ENCODE measurements at regions not wholly inside any gene's neighbourhood (a gene's known extent, or its start where the extent isn't known, plus 50 kb on each side); places are given as distances from the start of the nearest gene placed in this dataset.

GRCh38 chr6:98142839-98143238, 691.5 kb upstream of the POU3F2 start:
- intact Hi-C loops (cut with DNase I) = no loop called here
- no peak for ATAC-seq (ENCODE audit: low FRiP score)
- Histone ChIP-seq H3K36me3 (ENCODE audit: control insufficient read depth in 1 of 2, insufficient read depth in 2 of 2, low read length in 1 of 2) (no peaks in the 10 kb centered on the region), H3K27ac (ENCODE audit: low read depth in 1 of 2, low read length in 2 of 2) (no peak overlapping the region), H3K9me3 (ENCODE audit: control insufficient read depth, low read length) (peaks cover 2% of the 10 kb centered on the region), H3K4me3 (ENCODE audit: low read length in 2 of 2) (no peak overlapping the region), H3K27me3 (ENCODE audit: control insufficient read depth in 1 of 2, insufficient read depth in 2 of 2, low read length in 1 of 2) (no peaks in the 10 kb centered on the region), H3K4me1 (ENCODE audit: control insufficient read depth in 1 of 2, insufficient read depth in 2 of 2, low read length in 2 of 2) (no peaks in the 10 kb centered on the region)
- WGBS, 2 donors = 87% methylated on average over 6 of the region's 6 CpGs
- DNase-seq = no peak

GRCh38 chr6:98146656-98147055, 687.7 kb upstream of the POU3F2 start:
- no peaks in the 10 kb centered on the region for H3K36me3 ChIP-seq (ENCODE audit: control insufficient read depth in 1 of 2, insufficient read depth in 2 of 2, low read length in 1 of 2)
- peaks cover 2% of the 10 kb centered on the region for H3K9me3 ChIP-seq (ENCODE audit: control insufficient read depth, low read length)
- H3K4me3 ChIP-seq (ENCODE audit: low read length in 2 of 2) = no peak overlapping the region
- WGBS, 2 donors = 21 to 40% methylated on average over 1 of the region's 1 CpG
- H3K4me1 ChIP-seq (ENCODE audit: control insufficient read depth in 1 of 2, insufficient read depth in 2 of 2, low read length in 2 of 2) = no peaks in the 10 kb centered on the region
- no peaks in the 10 kb centered on the region for H3K27me3 ChIP-seq (ENCODE audit: control insufficient read depth in 1 of 2, insufficient read depth in 2 of 2, low read length in 1 of 2)
- no peak for ATAC-seq (ENCODE audit: low FRiP score)
- DNase-seq = no peak
- H3K27ac ChIP-seq (ENCODE audit: low read depth in 1 of 2, low read length in 2 of 2) = no peak overlapping the region
- intact Hi-C loops (cut with DNase I) = no loop called here

GRCh38 chr6:98156580-98156979, 677.8 kb upstream of the POU3F2 start:
- no peak overlapping the region for H3K4me3 ChIP-seq (ENCODE audit: low read length in 2 of 2)
- no peaks in the 10 kb centered on the region for H3K27me3 ChIP-seq (ENCODE audit: control insufficient read depth in 1 of 2, insufficient read depth in 2 of 2, low read length in 1 of 2)
- intact Hi-C loops (cut with DNase I) = no loop called here
- no peaks in the 10 kb centered on the region for H3K36me3 ChIP-seq (ENCODE audit: control insufficient read depth in 1 of 2, insufficient read depth in 2 of 2, low read length in 1 of 2)
- H3K9me3 ChIP-seq (ENCODE audit: control insufficient read depth, low read length) = no peaks in the 10 kb centered on the region
- no peak for ATAC-seq (ENCODE audit: low FRiP score)
- no peaks in the 10 kb centered on the region for H3K4me1 ChIP-seq (ENCODE audit: control insufficient read depth in 1 of 2, insufficient read depth in 2 of 2, low read length in 2 of 2)
- DNase-seq = no peak
- 77 to 80% methylated on average over 2 of the region's 2 CpGs for WGBS, 2 donors
- H3K27ac ChIP-seq (ENCODE audit: low read depth in 1 of 2, low read length in 2 of 2) = no peak overlapping the region

GRCh38 chr6:98179606-98180005, 654.8 kb upstream of the POU3F2 start:
- DNase-seq (no peak), ATAC-seq (ENCODE audit: low FRiP score) (no peak)
- Histone ChIP-seq H3K4me1 (ENCODE audit: control insufficient read depth in 1 of 2, insufficient read depth in 2 of 2, low read length in 2 of 2) (no peaks in the 10 kb centered on the region), H3K4me3 (ENCODE audit: low read length in 2 of 2) (no peak overlapping the region), H3K36me3 (ENCODE audit: control insufficient read depth in 1 of 2, insufficient read depth in 2 of 2, low read length in 1 of 2) (no peaks in the 10 kb centered on the region), H3K27ac (ENCODE audit: low read depth in 1 of 2, low read length in 2 of 2) (no peak overlapping the region), H3K9me3 (ENCODE audit: control insufficient read depth, low read length) (no peaks in the 10 kb centered on the region), H3K27me3 (ENCODE audit: control insufficient read depth in 1 of 2, insufficient read depth in 2 of 2, low read length in 1 of 2) (no peaks in the 10 kb centered on the region)
- intact Hi-C loops (cut with DNase I) = no loop called here
- 88 to 91% methylated on average over 8 of the region's 8 CpGs for WGBS, 2 donors

- H3K36me3 ChIP-seq (ENCODE audit: control insufficient read depth in 1 of 2, insufficient read depth in 2 of 2, low read length in 1 of 2) = no peaks in the 10 kb centered on the region
- intact Hi-C loops (cut with DNase I) = no loop called here
- 72 to 73% methylated on average over 3 of the region's 3 CpGs for WGBS, 2 donors
These were observed 634.3 kb upstream of the POU3F2 start for GRCh38 chr6:98200084-98200483.

GRCh38 chr6:98203170-98203806, 631.1 kb upstream of the POU3F2 start:
- Histone ChIP-seq H3K27me3 (ENCODE audit: control insufficient read depth in 1 of 2, insufficient read depth in 2 of 2, low read length in 1 of 2) (no peaks in the 10 kb centered on the region), H3K9me3 (ENCODE audit: control insufficient read depth, low read length) (no peaks in the 10 kb centered on the region), H3K4me3 (ENCODE audit: low read length in 2 of 2) (no peak overlapping the region), H3K27ac (ENCODE audit: low read depth in 1 of 2, low read length in 2 of 2) (no peak overlapping the region), H3K36me3 (ENCODE audit: control insufficient read depth in 1 of 2, insufficient read depth in 2 of 2, low read length in 1 of 2) (no peaks in the 10 kb centered on the region), H3K4me1 (ENCODE audit: control insufficient read depth in 1 of 2, insufficient read depth in 2 of 2, low read length in 2 of 2) (no peaks in the 10 kb centered on the region)
- ATAC-seq (ENCODE audit: low FRiP score) (no peak), DNase-seq (no peak)
- WGBS, 2 donors = 39 to 46% methylated on average over 2 of the region's 2 CpGs
- intact Hi-C loops (cut with DNase I) = no loop called here

More at GRCh38 chr6:98200084-98200483, 634.3 kb upstream of the POU3F2 start:
- Histone ChIP-seq H3K27me3 (ENCODE audit: control insufficient read depth in 1 of 2, insufficient read depth in 2 of 2, low read length in 1 of 2) (no peaks in the 10 kb centered on the region), H3K4me3 (ENCODE audit: low read length in 2 of 2) (no peak overlapping the region), H3K9me3 (ENCODE audit: control insufficient read depth, low read length) (no peaks in the 10 kb centered on the region), H3K27ac (ENCODE audit: low read depth in 1 of 2, low read length in 2 of 2) (no peak overlapping the region), H3K4me1 (ENCODE audit: control insufficient read depth in 1 of 2, insufficient read depth in 2 of 2, low read length in 2 of 2) (no peaks in the 10 kb centered on the region)
- no peak for ATAC-seq (ENCODE audit: low FRiP score)
- DNase-seq = no peak

GRCh38 chr6:98212468-98212867, 621.9 kb upstream of the POU3F2 start:
- H3K27me3 ChIP-seq (ENCODE audit: control insufficient read depth in 1 of 2, insufficient read depth in 2 of 2, low read length in 1 of 2) = no peaks in the 10 kb centered on the region
- intact Hi-C loops (cut with DNase I) = no loop called here

GRCh38 chr6:98215531-98215930, 618.8 kb upstream of the POU3F2 start:
- DNase-seq = no peak
- H3K4me3 ChIP-seq (ENCODE audit: low read length in 2 of 2) = no peak overlapping the region
- intact Hi-C loops (cut with DNase I) = no loop called here
- no peaks in the 10 kb centered on the region for H3K36me3 ChIP-seq (ENCODE audit: control insufficient read depth in 1 of 2, insufficient read depth in 2 of 2, low read length in 1 of 2)
- no peak for ATAC-seq (ENCODE audit: low FRiP score)
- no peaks in the 10 kb centered on the region for H3K9me3 ChIP-seq (ENCODE audit: control insufficient read depth, low read length)
- no peak overlapping the region for H3K27ac ChIP-seq (ENCODE audit: low read depth in 1 of 2, low read length in 2 of 2)
- no peaks in the 10 kb centered on the region for H3K4me1 ChIP-seq (ENCODE audit: control insufficient read depth in 1 of 2, insufficient read depth in 2 of 2, low read length in 2 of 2)
- H3K27me3 ChIP-seq (ENCODE audit: control insufficient read depth in 1 of 2, insufficient read depth in 2 of 2, low read length in 1 of 2) = no peaks in the 10 kb centered on the region

More at GRCh38 chr6:98212468-98212867, 621.9 kb upstream of the POU3F2 start:
- DNase-seq = no peak
- WGBS, 2 donors = 67 to 68% methylated on average over 2 of the region's 2 CpGs
- H3K36me3 ChIP-seq (ENCODE audit: control insufficient read depth in 1 of 2, insufficient read depth in 2 of 2, low read length in 1 of 2) = no peaks in the 10 kb centered on the region
- no peaks in the 10 kb centered on the region for H3K9me3 ChIP-seq (ENCODE audit: control insufficient read depth, low read length)
- no peak overlapping the region for H3K27ac ChIP-seq (ENCODE audit: low read depth in 1 of 2, low read length in 2 of 2)
- H3K4me3 ChIP-seq (ENCODE audit: low read length in 2 of 2) = no peak overlapping the region
- no peak for ATAC-seq (ENCODE audit: low FRiP score)
- no peaks in the 10 kb centered on the region for H3K4me1 ChIP-seq (ENCODE audit: control insufficient read depth in 1 of 2, insufficient read depth in 2 of 2, low read length in 2 of 2)

GRCh38 chr6:98230250-98230649, 604.1 kb upstream of the POU3F2 start:
- intact Hi-C loops (cut with DNase I) = no loop called here
- ATAC-seq (ENCODE audit: low FRiP score) = no peak
- no peak for DNase-seq
- 37 to 39% methylated on average over 1 of the region's 1 CpG for WGBS, 2 donors
- no peaks in the 10 kb centered on the region for H3K4me1 ChIP-seq (ENCODE audit: control insufficient read depth in 1 of 2, insufficient read depth in 2 of 2, low read length in 2 of 2)
- no peak overlapping the region for H3K27ac ChIP-seq (ENCODE audit: low read depth in 1 of 2, low read length in 2 of 2)
- no peak overlapping the region for H3K4me3 ChIP-seq (ENCODE audit: low read length in 2 of 2)
- H3K27me3 ChIP-seq (ENCODE audit: control insufficient read depth in 1 of 2, insufficient read depth in 2 of 2, low read length in 1 of 2) = no peaks in the 10 kb centered on the region
- H3K9me3 ChIP-seq (ENCODE audit: control insufficient read depth, low read length) = no peaks in the 10 kb centered on the region
- no peaks in the 10 kb centered on the region for H3K36me3 ChIP-seq (ENCODE audit: control insufficient read depth in 1 of 2, insufficient read depth in 2 of 2, low read length in 1 of 2)

Measured in aorta (tissue), 5 donors.